OCI-LY1 (cell line): ENCODE measurements at regions not wholly inside any gene's neighbourhood (a gene's known extent, or its start where the extent isn't known, plus 50 kb on each side); places are given as distances from the start of the nearest gene placed in this dataset.

Experiments
- H2AFZ ChIP-seq: fragments of 200-600 bp; sonication (generic), shearing (Covaris generic); 2 replicates; pipeline ENCODE4 v1.6.0; 2014; ENCODE audit warnings: antibody characterized with exemption, mild to moderate bottlenecking, low read length
- H3F3A ChIP-seq: fragments of 200-600 bp; sonication (generic), shearing (Covaris generic); 2 replicates; pipeline ENCODE4 v1.6.0; 2014; ENCODE audit warnings: mild to moderate bottlenecking, antibody characterized with exemption, low read length, moderate library complexity; ENCODE audit not compliant: insufficient read depth
- H3K27ac ChIP-seq: fragments of 200-600 bp; sonication (generic); 2 replicates; pipeline ENCODE4 v1.5.1; 2014; ENCODE audit warnings: low read length, mixed run types, mild to moderate bottlenecking, low read depth; ENCODE audit not compliant: poor library complexity, severe bottlenecking
- H3K27me3 ChIP-seq: fragments of 200-600 bp; sonication (generic); 2 replicates; pipeline ENCODE4 v1.6.0; 2014; ENCODE audit warnings: antibody characterized with exemption, mild to moderate bottlenecking, low read length, moderate library complexity; ENCODE audit not compliant: insufficient read depth
- H3K36me3 ChIP-seq: fragments of 200-600 bp; sonication (generic); 2 replicates; pipeline ENCODE4 v1.6.1; 2014; ENCODE audit warnings: mild to moderate bottlenecking, antibody characterized with exemption, low read length, moderate library complexity, mixed read lengths; ENCODE audit not compliant: insufficient read depth
- H3K4me1 ChIP-seq: fragments of 200-600 bp; sonication (generic); 2 replicates; pipeline ENCODE4 v1.5.1; 2014; ENCODE audit warnings: mild to moderate bottlenecking, low read length, moderate library complexity; ENCODE audit not compliant: insufficient read depth, severe bottlenecking
- H3K4me2 ChIP-seq: fragments of 200-600 bp; sonication (generic), shearing (Covaris generic); 2 replicates; pipeline ENCODE4 v1.6.1; 2014; ENCODE audit warnings: low read length
- H3K4me3 ChIP-seq: fragments of 200-600 bp; sonication (generic); 2 replicates; pipeline ENCODE4 v1.5.1; 2014; ENCODE audit warnings: low read length, low read depth, mild to moderate bottlenecking, mixed read lengths; ENCODE audit not compliant: poor library complexity, severe bottlenecking
- H3K79me2 ChIP-seq: fragments of 200-600 bp; shearing (Covaris generic); 2 replicates; pipeline ENCODE4 v1.6.1; 2016; ENCODE audit warnings: mixed run types, low read length, mixed read lengths; ENCODE audit not compliant: insufficient read depth
- H3K9ac ChIP-seq: fragments of 200-600 bp; sonication (generic), shearing (Covaris generic); 2 replicates; pipeline ENCODE4 v1.6.1; 2014; ENCODE audit warnings: mild to moderate bottlenecking, low read length, mixed read lengths
- H3K9me2 ChIP-seq: fragments of 200-600 bp; sonication (generic), shearing (Covaris generic); 2 replicates; pipeline ENCODE4 v1.6.1; 2014; ENCODE audit warnings: low read depth, mild to moderate bottlenecking, low read length, mixed read lengths
- H3K9me3 ChIP-seq: fragments of 200-600 bp; shearing (Covaris generic); 2 replicates; pipeline ENCODE4 v1.6.1; 2014; ENCODE audit warnings: low read length, mixed read lengths
- H4K20me1 ChIP-seq: fragments of 200-600 bp; sonication (generic), shearing (Covaris generic); 2 replicates; pipeline ENCODE4 v1.6.0; 2016; ENCODE audit warnings: mild to moderate bottlenecking, low read length; ENCODE audit not compliant: insufficient read depth
- CTCF ChIP-seq: fragments of 200-600 bp; sonication (generic), shearing (Covaris generic); IDR thresholded peaks from 2 replicates; pipeline ENCODE4 v1.5.1; 2017; ENCODE audit warnings: mild to moderate bottlenecking, antibody characterized with exemption, low read length, moderate library complexity, mixed read lengths
- EZH2 ChIP-seq: fragments of 200-600 bp; sonication (generic), shearing (Covaris generic); IDR thresholded peaks from 2 replicates; pipeline ENCODE4 v1.8.0; 2017; ENCODE audit warnings: borderline replicate concordance, mixed run types, mild to moderate bottlenecking, antibody characterized with exemption, low read length, moderate library complexity, mixed read lengths

DNA sequence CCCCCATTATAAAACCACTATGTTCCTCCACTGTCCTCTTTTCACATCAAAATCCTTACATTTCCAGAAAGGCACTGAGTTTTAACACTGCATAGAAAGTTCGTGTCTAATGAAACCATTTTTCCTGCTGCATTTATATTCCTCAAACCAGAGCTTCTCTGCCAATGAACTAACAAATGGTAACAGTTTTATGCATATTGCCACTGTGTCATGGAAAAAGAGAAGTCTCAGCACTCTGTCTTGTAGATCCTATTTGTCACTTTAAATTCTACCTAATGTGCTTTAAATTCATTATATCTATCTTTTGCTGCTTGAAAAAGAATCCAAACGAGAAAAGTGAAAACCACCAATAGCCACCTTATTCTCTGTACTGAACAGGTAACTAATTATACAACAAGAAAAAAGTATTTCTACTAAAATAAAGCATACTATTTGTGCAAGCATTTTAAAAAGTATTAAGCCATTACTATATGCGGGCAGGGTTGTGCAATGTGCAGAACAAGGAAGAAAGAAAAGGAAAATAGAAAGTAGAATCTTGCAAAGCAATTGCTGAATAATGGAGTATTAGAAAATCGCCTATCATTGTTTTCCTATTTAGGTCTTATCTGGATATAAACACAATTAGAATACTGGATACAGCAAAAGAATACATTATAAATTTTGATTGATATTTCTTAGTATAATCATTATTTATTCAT, 328.9 kb downstream of the ZEB2 start:
- no peaks in the 10 kb centered on the region for H3F3A ChIP-seq

GRCh38 chr2:144183727-144184126, 336.2 kb downstream of the ZEB2 start:
- no peak overlapping the region for H3K9ac ChIP-seq
- H3K27ac ChIP-seq = peak overlapping the region; percentile 52

More for the DNA sequence above, 328.9 kb downstream of the ZEB2 start:
- Histone ChIP-seq H3K4me2 (no peak overlapping the region), H3K9me2 (no peaks in the 10 kb centered on the region), H3K9ac (no peak overlapping the region), H4K20me1 (no peaks in the 10 kb centered on the region), H3K9me3 (0 out of 2 replicates have a peak, but pooled peaks cover 3% of the 10 kb centered on the region), H2AFZ (no peak overlapping the region), H3K4me3 (no peak overlapping the region), H3K27me3 (no peaks in the 10 kb centered on the region), H3K27ac (no peak overlapping the region), H3K36me3 (peaks cover 21% of the 10 kb centered on the region), H3K79me2 (no peaks in the 10 kb centered on the region), H3K4me1 (peaks cover 8% of the 10 kb centered on the region)
- TF ChIP-seq EZH2 (no peak), CTCF (no peak)

DNA sequence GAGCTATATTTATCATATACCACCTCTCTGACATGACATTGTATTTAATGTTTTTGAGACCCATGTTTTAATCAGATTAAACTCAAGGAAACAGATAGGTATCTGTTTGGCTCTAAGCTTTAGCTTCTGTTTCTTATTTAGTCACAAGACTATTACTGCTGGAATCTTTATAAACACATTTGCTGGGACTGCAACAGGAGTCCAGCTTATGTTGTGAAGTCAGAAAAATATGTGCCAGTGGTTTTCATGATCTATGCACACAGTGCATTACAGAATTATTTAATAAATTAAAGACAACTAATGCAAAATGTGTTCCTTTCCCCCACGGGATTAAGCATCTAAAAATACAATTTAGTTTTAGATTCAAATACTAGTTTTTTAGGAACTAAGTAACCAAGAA, 338.9 kb downstream of the ZEB2 start:
- no peaks in the 10 kb centered on the region for H3F3A ChIP-seq
- no peak for TF ChIP-seq EZH2
- TF ChIP-seq CTCF = no peak
- no peak overlapping the region for H3K4me2 ChIP-seq
- H3K9me3 ChIP-seq = 0 out of 2 replicates have a peak, but pooled peaks cover 2% of the 10 kb centered on the region
- no peak overlapping the region for H2AFZ ChIP-seq
- H3K9ac ChIP-seq = no peak overlapping the region
- H3K4me1 ChIP-seq = peaks cover 24% of the 10 kb centered on the region
- H4K20me1 ChIP-seq = no peaks in the 10 kb centered on the region
- H3K27me3 ChIP-seq = no peaks in the 10 kb centered on the region
- no peak overlapping the region for H3K4me3 ChIP-seq
- no peak overlapping the region for H3K27ac ChIP-seq
- H3K9me2 ChIP-seq = no peaks in the 10 kb centered on the region
- H3K79me2 ChIP-seq = no peaks in the 10 kb centered on the region
- peaks cover 52% of the 10 kb centered on the region for H3K36me3 ChIP-seq

More at GRCh38 chr2:144183727-144184126, 336.2 kb downstream of the ZEB2 start:
- no peak overlapping the region for H3K4me3 ChIP-seq
- no peaks in the 10 kb centered on the region for H3F3A ChIP-seq
- H2AFZ ChIP-seq = no peak overlapping the region
- no peaks in the 10 kb centered on the region for H3K9me2 ChIP-seq
- H3K36me3 ChIP-seq = peaks cover 49% of the 10 kb centered on the region
- H3K4me2 ChIP-seq = no peak overlapping the region; the same call in 1 of the 2 replicates
- no peaks in the 10 kb centered on the region for H4K20me1 ChIP-seq
- peaks cover 25% of the 10 kb centered on the region for H3K4me1 ChIP-seq
- no peaks in the 10 kb centered on the region for H3K27me3 ChIP-seq
- H3K79me2 ChIP-seq = no peaks in the 10 kb centered on the region
- 0 out of 2 replicates have a peak, but pooled peaks cover 5% of the 10 kb centered on the region for H3K9me3 ChIP-seq
- no peak for TF ChIP-seq CTCF
